ENCODE measurements at regions not wholly inside any gene's neighbourhood (a gene's known extent, or its start where the extent isn't known, plus 50 kb on each side); places are given as distances from the start of the nearest gene placed in this dataset.

- intact Hi-C loops (cut with micrococcal nuclease; ENCODE audit: unreplicated experiment) = no loop called here
- ChIA-PET POLR2A (no interaction called here), CTCF (no interaction called here)
- no peak overlapping the region for H3K4me3 ChIP-seq (ENCODE audit: low read depth in 2 of 2, low read length in 2 of 2)
- H3K4me1 ChIP-seq (ENCODE audit: control insufficient read depth, insufficient read depth, low read length) = no peaks in the 10 kb centered on the region
- no peak for DNase-seq (ENCODE audit: low read depth, low spot score)
- H3K9me3 ChIP-seq (ENCODE audit: control insufficient read depth, insufficient read depth, low read depth, low read length) = no peaks in the 10 kb centered on the region
- in situ Hi-C loops (cut with HindIII; ENCODE audit: low pct_unique_long_range_greater_than_20kb, low sequenced_read_pairs) = no loop called here
- BruUV-seq (replicated peaks) = no TSS peak
- no peaks in the 10 kb centered on the region for H3K27me3 ChIP-seq (ENCODE audit: control insufficient read depth, insufficient read depth, low read length)
- H3K27ac ChIP-seq (ENCODE audit: low read length) = no peak overlapping the region
- no peak for ATAC-seq
- TF ChIP-seq TCF7L2 (IDR thresholded peaks at IDR 0.05; ENCODE audit: low read depth, low read length) = no peak
- no peak for TF ChIP-seq REST (IDR thresholded peaks at IDR 0.05; ENCODE audit: insufficient read depth in 1 of 2, low read depth in 2 of 2, low read length in 1 of 2)
- no peak for TF ChIP-seq CTCF (IDR thresholded peaks at IDR 0.05)
- TF ChIP-seq SIN3A (IDR thresholded peaks at IDR 0.05; ENCODE audit: borderline replicate concordance, insufficient read depth, low read depth, low read length) = no peak
- TF ChIP-seq POLR2AphosphoS5 (IDR thresholded peaks at IDR 0.05; ENCODE audit: low read depth, low read length) = no peak
- no peaks in the 10 kb centered on the region for H3K36me3 ChIP-seq (ENCODE audit: control insufficient read depth, insufficient read depth, low read length)
These were observed 652.9 kb upstream of the IGFBP7 start for GRCh38 chr4:57763070-57763469.

GRCh38 chr4:57740625-57741190, 630.5 kb upstream of the IGFBP7 start:
- H3K27ac ChIP-seq (ENCODE audit: low read length) = no peak overlapping the region
- DNase-seq (ENCODE audit: low read depth, low spot score) (no peak), ATAC-seq (no peak)
- H3K27me3 ChIP-seq (ENCODE audit: control insufficient read depth, insufficient read depth, low read length) = no peaks in the 10 kb centered on the region
- no peaks in the 10 kb centered on the region for H3K4me1 ChIP-seq (ENCODE audit: control insufficient read depth, insufficient read depth, low read length)
- H3K9me3 ChIP-seq (ENCODE audit: control insufficient read depth, insufficient read depth, low read depth, low read length) = no peaks in the 10 kb centered on the region
- TF ChIP-seq SIN3A (IDR thresholded peaks at IDR 0.05; ENCODE audit: borderline replicate concordance, insufficient read depth, low read depth, low read length) (no peak), REST (IDR thresholded peaks at IDR 0.05; ENCODE audit: insufficient read depth in 1 of 2, low read depth in 2 of 2, low read length in 1 of 2) (no peak), TCF7L2 (IDR thresholded peaks at IDR 0.05; ENCODE audit: low read depth, low read length) (no peak), POLR2AphosphoS5 (IDR thresholded peaks at IDR 0.05; ENCODE audit: low read depth, low read length) (no peak), CTCF (IDR thresholded peaks at IDR 0.05) (no peak)
- in situ Hi-C loops (cut with HindIII; ENCODE audit: low pct_unique_long_range_greater_than_20kb, low sequenced_read_pairs) = no loop called here
- H3K4me3 ChIP-seq (ENCODE audit: low read depth in 2 of 2, low read length in 2 of 2) = no peak overlapping the region
- no peaks in the 10 kb centered on the region for H3K36me3 ChIP-seq (ENCODE audit: control insufficient read depth, insufficient read depth, low read length)
- BruUV-seq (replicated peaks) = no TSS peak
- ChIA-PET CTCF (no interaction called here), POLR2A (no interaction called here)
- intact Hi-C loops (cut with micrococcal nuclease; ENCODE audit: unreplicated experiment) = no loop called here
